Body of pancreas (tissue), 4 donors: ENCODE measurements at regions not wholly inside any gene's neighbourhood (a gene's known extent, or its start where the extent isn't known, plus 50 kb on each side); places are given as distances from the start of the nearest gene placed in this dataset.
"Not testable (repeated sequence)": the region's sequence is repeated elsewhere in the genome, so short reads cannot be mapped to it uniquely, and the experiment has no call there.

Source experiments
- ATAC-seq: fragments of 150-250 bp; one replicate; pipeline ENCODE4 v1.9.1; 2016
- DNase-seq, 4 donors: peaks; one replicate each; pipeline ENCODE4 v3.0.0-alpha.2; 2019
- H3K27ac ChIP-seq, 4 donors: fragments of 200-600 bp; sonication (generic); 1 replicate in 3 of 4; 2 replicates in 1 of 4; pipeline versions ENCODE4 v1.5.1 to v1.6.1; 2016 to 2019; ENCODE audit warnings: mild to moderate bottlenecking in 1 of 4, mixed read lengths in 1 of 4, moderate library complexity in 1 of 4
- H3K27me3 ChIP-seq, 2 donors: fragments of 200-600 bp; sonication (generic); one replicate each; pipeline ENCODE4 v1.6.0; 2016; ENCODE audit warnings: mild to moderate bottlenecking in 1 of 2
- H3K36me3 ChIP-seq, 2 donors: fragments of 200-600 bp; sonication (generic); replicated peaks in 1 of 2; 2 replicates each; pipeline ENCODE4 v1.5.1; 2016; ENCODE audit warnings: low read depth in 2 of 2; ENCODE audit not compliant: insufficient read depth in 1 of 2
- H3K4me1 ChIP-seq: fragments of 200-600 bp; sonication (generic); one replicate; pipeline ENCODE4 v1.6.0; 2016
- H3K4me3 ChIP-seq, 2 donors: fragments of 200-600 bp; sonication (generic); 1 replicate in 1 of 2; 2 replicates in 1 of 2; pipeline ENCODE4 v1.5.1; 2016 to 2019
- H3K9me3 ChIP-seq, 3 donors: fragments of 200-600 bp; sonication (generic); 1 replicate in 2 of 3; 2 replicates in 1 of 3; pipeline ENCODE4 v1.5.1; 2016
- POLR2A ChIP-seq, 3 donors: fragments of 450-650 bp; IDR thresholded peaks; one replicate each; pipeline ENCODE4 v1.6.1; 2016; ENCODE audit warnings: antibody characterized with exemption in 3 of 3, mild to moderate bottlenecking in 2 of 3
- WGBS, 2 donors: methylation state at CpG; one replicate each; pipeline ENCODE4 v1.1.5; 2017; 5-methylcytosine and 5-hydroxymethylcytosine counted together
- intact Hi-C: fragments of 100-400 bp; cut with DNase I; formaldehyde crosslinking; loops from one replicate; pipeline ENCODE4 v1.15.1; 2023
- TF ChIP-seq, protein P1 (sequence below), 7 experiments: fragments of 450-650 bp in 4 of 7; fragments of 200-600 bp in 3 of 7; sonication (generic) in 3 of 7; IDR thresholded peaks; one replicate each; pipeline ENCODE4 v1.5.1; 2016 to 2019; ENCODE audit warnings: antibody characterized with exemption in 7 of 7

DNA sequence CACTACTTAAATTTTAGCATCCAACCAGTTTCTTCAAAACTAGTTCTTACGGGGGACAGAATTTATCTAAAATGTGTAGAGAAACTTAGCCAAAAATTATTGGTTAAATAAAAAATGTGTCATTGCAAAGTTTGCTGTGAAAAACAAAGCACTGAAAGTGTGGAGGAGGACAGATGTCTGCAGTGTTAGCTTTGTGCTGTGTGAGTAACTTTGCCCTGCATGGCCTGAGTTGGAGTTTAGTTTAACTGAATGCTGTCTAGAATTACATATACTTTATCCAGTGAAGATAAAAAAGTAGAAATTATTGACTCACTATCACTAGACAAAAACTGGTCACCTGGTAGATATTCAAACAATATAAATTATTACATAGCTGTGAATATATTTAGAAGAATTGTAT lies 1225.2 kb upstream of the CELF4 start:
- Histone ChIP-seq H3K4me1 (no peaks in the 10 kb centered on the region), H3K27ac (no peak overlapping the region), H3K27me3 (no peaks in the 10 kb centered on the region), H3K9me3 (no peaks in the 10 kb centered on the region), H3K4me3 (no peak overlapping the region), H3K36me3 (no peaks in the 10 kb centered on the region)
- intact Hi-C loops = no loop called here
- DNase-seq (no peak), ATAC-seq (no peak)
- TF ChIP-seq, protein P1, sequence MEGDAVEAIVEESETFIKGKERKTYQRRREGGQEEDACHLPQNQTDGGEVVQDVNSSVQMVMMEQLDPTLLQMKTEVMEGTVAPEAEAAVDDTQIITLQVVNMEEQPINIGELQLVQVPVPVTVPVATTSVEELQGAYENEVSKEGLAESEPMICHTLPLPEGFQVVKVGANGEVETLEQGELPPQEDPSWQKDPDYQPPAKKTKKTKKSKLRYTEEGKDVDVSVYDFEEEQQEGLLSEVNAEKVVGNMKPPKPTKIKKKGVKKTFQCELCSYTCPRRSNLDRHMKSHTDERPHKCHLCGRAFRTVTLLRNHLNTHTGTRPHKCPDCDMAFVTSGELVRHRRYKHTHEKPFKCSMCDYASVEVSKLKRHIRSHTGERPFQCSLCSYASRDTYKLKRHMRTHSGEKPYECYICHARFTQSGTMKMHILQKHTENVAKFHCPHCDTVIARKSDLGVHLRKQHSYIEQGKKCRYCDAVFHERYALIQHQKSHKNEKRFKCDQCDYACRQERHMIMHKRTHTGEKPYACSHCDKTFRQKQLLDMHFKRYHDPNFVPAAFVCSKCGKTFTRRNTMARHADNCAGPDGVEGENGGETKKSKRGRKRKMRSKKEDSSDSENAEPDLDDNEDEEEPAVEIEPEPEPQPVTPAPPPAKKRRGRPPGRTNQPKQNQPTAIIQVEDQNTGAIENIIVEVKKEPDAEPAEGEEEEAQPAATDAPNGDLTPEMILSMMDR (IDR thresholded peaks at IDR 0.05) = no peak
- no peak for TF ChIP-seq POLR2A (IDR thresholded peaks at IDR 0.05)
- WGBS, 2 donors = 57 to 63% methylated on average over 1 of the region's 1 CpG

DNA sequence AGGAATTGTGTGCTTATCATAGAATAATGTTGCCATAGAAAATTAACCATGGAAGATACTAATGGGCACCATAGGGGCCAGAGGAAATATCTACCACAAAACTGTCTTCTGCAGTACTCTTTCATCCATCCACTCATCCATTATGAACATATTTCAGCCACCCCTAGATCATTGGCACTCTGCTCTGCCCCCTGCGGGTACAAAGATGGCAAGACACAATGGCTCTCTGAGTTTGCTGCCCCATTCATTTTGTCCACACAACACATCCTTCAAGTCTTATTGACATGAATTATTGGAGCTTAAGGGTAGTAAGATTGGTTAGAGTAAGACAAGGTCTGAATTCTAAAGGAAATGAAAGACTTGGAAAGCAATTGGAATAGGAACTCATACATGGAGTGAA lies 1224.7 kb upstream of the CELF4 start:
- WGBS, 2 donors = 24 to 38% methylated on average over 1 of the region's 1 CpG
- no peak overlapping the region for H3K4me3 ChIP-seq
- no peaks in the 10 kb centered on the region for H3K4me1 ChIP-seq
- H3K36me3 ChIP-seq = no peaks in the 10 kb centered on the region
- ATAC-seq (no peak), DNase-seq (no peak)
- no peak overlapping the region for H3K27ac ChIP-seq
- intact Hi-C loops = no loop called here
- no peaks in the 10 kb centered on the region for H3K9me3 ChIP-seq
- TF ChIP-seq, protein P1 (IDR thresholded peaks at IDR 0.05) = no peak
- no peak for TF ChIP-seq POLR2A (IDR thresholded peaks at IDR 0.05)
- no peaks in the 10 kb centered on the region for H3K27me3 ChIP-seq

DNA sequence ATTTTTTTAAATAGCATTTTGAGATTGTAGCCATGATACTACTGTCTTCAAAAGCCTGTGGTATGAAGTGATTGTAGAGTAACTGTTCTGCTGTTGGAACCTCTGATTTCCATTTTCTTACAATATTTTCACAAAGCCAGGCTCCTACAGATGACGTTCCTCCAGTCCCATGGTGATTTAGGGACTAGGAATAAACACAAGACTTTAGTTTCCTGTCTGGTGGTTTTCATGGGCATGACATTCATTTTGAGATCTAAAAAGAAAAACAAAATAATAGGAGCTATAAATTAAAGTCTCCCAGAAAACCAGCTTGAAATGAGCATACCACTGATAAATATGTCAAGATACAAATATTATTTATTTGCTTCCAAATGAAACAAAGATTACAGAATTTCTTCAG lies 1223.5 kb upstream of the CELF4 start:
- Histone ChIP-seq H3K36me3 (no peaks in the 10 kb centered on the region), H3K9me3 (no peaks in the 10 kb centered on the region), H3K27ac (no peak overlapping the region), H3K27me3 (no peaks in the 10 kb centered on the region), H3K4me1 (no peaks in the 10 kb centered on the region), H3K4me3 (no peak overlapping the region)
- 13% methylated on average over 1 of the region's 1 CpG for WGBS, 2 donors
- intact Hi-C loops = no loop called here
- no peak for DNase-seq
- no peak for TF ChIP-seq POLR2A (IDR thresholded peaks at IDR 0.05)
- no peak for ATAC-seq

DNA sequence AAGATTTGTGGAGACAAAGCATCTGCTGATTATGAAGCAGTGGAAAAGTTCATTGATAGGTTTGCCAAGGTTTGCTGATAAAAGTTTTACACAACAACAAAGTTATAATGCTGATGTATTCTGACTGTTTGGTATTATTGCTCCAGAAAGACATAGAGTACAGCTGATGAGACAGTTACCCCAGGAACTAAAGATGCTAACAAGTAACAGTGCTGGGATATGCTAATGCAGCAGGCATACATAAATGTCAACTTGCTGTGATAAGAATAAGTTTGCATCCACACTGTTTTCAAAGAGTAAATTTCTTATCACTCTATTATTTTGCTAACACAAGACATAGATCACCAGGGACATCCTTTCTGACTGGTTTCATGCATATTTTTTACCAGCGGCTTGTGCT lies 1221.3 kb upstream of the CELF4 start:
- no peaks in the 10 kb centered on the region for H3K27me3 ChIP-seq
- intact Hi-C loops = no loop called here
- no peak overlapping the region for H3K27ac ChIP-seq
- H3K4me3 ChIP-seq = no peak overlapping the region
- no peak for TF ChIP-seq POLR2A (IDR thresholded peaks at IDR 0.05)
- TF ChIP-seq, protein P1 (IDR thresholded peaks at IDR 0.05) = no peak
- no peaks in the 10 kb centered on the region for H3K9me3 ChIP-seq
- no peaks in the 10 kb centered on the region for H3K36me3 ChIP-seq
- DNase-seq (no peak), ATAC-seq (no peak)
- WGBS, 2 donors = 79 to 81% methylated on average over 1 of the region's 1 CpG
- no peaks in the 10 kb centered on the region for H3K4me1 ChIP-seq

DNA sequence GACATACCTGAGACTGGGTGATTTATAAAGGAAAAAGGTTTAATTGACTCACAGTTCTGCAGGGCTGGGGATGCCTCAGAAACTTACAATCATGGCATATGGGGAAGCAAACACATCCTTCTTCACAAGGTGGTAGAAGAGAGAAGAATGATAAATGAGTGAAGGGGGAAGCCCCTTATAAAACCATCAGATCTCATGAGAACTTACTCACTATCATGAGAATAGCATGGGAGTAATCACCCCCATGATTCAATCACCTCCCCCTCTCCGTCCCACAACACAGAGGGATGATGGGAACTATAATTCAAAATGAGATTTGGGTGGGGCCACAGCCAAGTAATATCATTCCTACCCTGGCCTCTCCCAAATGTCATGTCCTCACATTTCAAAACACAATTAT lies 1206.0 kb upstream of the CELF4 start:
- H3K27me3 ChIP-seq, H3K9me3 ChIP-seq, H3K36me3 ChIP-seq, H3K27ac ChIP-seq, H3K4me3 ChIP-seq, H3K4me1 ChIP-seq, intact Hi-C loops, ATAC-seq, DNase-seq: not testable (repeated sequence)
- 39 to 44% methylated on average over 1 of the region's 1 CpG for WGBS, 2 donors

DNA sequence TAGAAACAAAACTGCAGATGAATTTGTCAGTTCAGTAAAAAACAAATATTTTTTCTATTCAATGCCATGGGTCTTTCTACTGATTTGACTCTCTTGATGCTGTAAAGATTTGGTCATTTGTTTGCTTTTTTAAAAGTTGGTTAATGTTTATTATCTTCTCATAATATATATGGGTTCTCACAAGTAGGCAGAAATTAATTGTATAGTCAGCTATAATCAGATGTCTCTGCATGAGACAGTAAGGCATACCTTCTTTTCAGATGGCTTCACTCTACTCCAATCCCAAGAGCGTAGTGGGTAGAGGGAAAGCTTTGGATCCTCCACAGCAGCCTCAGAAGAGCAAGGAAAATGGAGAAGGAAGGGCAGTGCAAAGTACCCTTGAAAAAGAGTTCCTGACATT lies 1202.9 kb upstream of the CELF4 start:
- TF ChIP-seq, protein P1 (IDR thresholded peaks at IDR 0.05) = no peak
- TF ChIP-seq POLR2A (IDR thresholded peaks at IDR 0.05) = no peak
- Histone ChIP-seq H3K36me3 (no peaks in the 10 kb centered on the region), H3K27ac (no peak overlapping the region), H3K9me3 (no peaks in the 10 kb centered on the region), H3K4me1 (no peaks in the 10 kb centered on the region), H3K27me3 (no peaks in the 10 kb centered on the region), H3K4me3 (no peak overlapping the region)
- no peak for ATAC-seq
- intact Hi-C loops = no loop called here
- DNase-seq = no peak
- 56 to 75% methylated on average over 1 of the region's 1 CpG for WGBS, 2 donors
